ENCODE measurements at regions not wholly inside any gene's neighbourhood (a gene's known extent, or its start where the extent isn't known, plus 50 kb on each side); places are given as distances from the start of the nearest gene placed in this dataset.

DNA sequence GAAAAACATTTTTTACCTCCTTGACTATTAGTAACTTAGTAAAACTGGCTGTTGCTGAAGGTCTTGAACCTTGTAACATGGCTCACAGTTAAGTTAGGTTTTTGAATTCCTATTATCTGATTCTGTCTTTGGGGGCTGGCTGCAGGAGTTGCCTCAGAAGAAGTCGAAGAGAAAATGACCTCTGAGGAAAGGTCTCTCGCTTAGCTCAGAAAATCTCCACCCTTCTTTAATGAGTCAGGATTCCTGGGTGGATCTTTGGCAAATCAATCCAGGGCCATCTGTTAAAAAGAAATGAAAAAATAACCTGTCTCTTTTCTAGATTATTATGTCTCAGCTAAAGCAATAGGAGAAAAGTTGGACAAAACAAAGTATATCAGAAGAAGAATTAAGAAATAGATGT is 267.8 kb upstream of the SEMA3C start:
- no peak for TF ChIP-seq SUZ12 (IDR thresholded peaks at IDR 0.05; ENCODE audit: extremely low read depth, insufficient read depth, insufficient read length)
- TF ChIP-seq YY1 (IDR thresholded peaks at IDR 0.05; ENCODE audit: insufficient read depth, insufficient read length), result no peak
- no peak for TF ChIP-seq ZNF274 (IDR thresholded peaks at IDR 0.05; ENCODE audit: low read depth, low read length)
